Neural cell (in vitro differentiated cells): ENCODE measurements at regions not wholly inside any gene's neighbourhood (a gene's known extent, or its start where the extent isn't known, plus 50 kb on each side); places are given as distances from the start of the nearest gene placed in this dataset.

Experiments
- H2AFZ ChIP-seq: fragments of 200-600, 300-800 bp; sonication (generic), shearing (Covaris generic); 2 replicates; pipeline ENCODE4 v1.6.0; 2014; ENCODE audit warnings: low read depth, mild to moderate bottlenecking, antibody characterized with exemption, low read length, moderate library complexity
- H3F3A ChIP-seq: fragments of 200-600 bp; shearing (Covaris generic); 2 replicates; pipeline ENCODE4 v1.6.1; 2016; ENCODE audit warnings: mild to moderate bottlenecking, moderate library complexity, mixed read lengths, antibody characterized with exemption, low read length; ENCODE audit not compliant: insufficient read depth, poor library complexity, severe bottlenecking
- H3K27ac ChIP-seq: fragments of 200-600, 300-800 bp; sonication (generic), shearing (Covaris generic); 2 replicates; pipeline ENCODE4 v1.5.1; 2014; ENCODE audit warnings: mild to moderate bottlenecking, low read length, moderate library complexity
- H3K27me3 ChIP-seq: fragments of 300-800, 200-600 bp; sonication (generic), shearing (Covaris generic); 2 replicates; pipeline ENCODE4 v1.6.0; 2014; ENCODE audit warnings: mild to moderate bottlenecking, low read depth, low read length, moderate library complexity; ENCODE audit not compliant: insufficient read depth
- H3K36me3 ChIP-seq: fragments of 300-800, 200-600 bp; sonication (generic), shearing (Covaris generic); 2 replicates; pipeline ENCODE4 v1.5.1; 2014; ENCODE audit warnings: mild to moderate bottlenecking, antibody characterized with exemption, low read length, moderate library complexity; ENCODE audit not compliant: insufficient read depth
- H3K4me2 ChIP-seq: fragments of 300-800, 200-600 bp; sonication (generic), shearing (Covaris generic); 2 replicates; pipeline ENCODE4 v1.6.0; 2014; ENCODE audit warnings: mild to moderate bottlenecking, low read length
- H3K4me3 ChIP-seq: fragments of 300-800, 200-600 bp; sonication (generic), shearing (Covaris generic); 2 replicates; pipeline ENCODE4 v1.5.1; 2014; ENCODE audit warnings: mild to moderate bottlenecking, low read length, moderate library complexity
- H3K79me2 ChIP-seq: fragments of 200-600 bp; shearing (Covaris generic); replicated peaks from 2 replicates; pipeline ENCODE4 v1.6.0; 2014; ENCODE audit warnings: mild to moderate bottlenecking, low read length, moderate library complexity; ENCODE audit not compliant: insufficient read depth
- H3K9ac ChIP-seq: fragments of 300-800, 200-600 bp; sonication (generic), shearing (Covaris generic); 2 replicates; pipeline ENCODE4 v1.6.1; 2016; ENCODE audit warnings: mild to moderate bottlenecking, low read length, mixed read lengths
- H3K9me2 ChIP-seq: fragments of 200-600 bp; shearing (Covaris generic); 2 replicates; pipeline ENCODE4 v1.6.1; 2016; ENCODE audit warnings: mild to moderate bottlenecking, low read length, mixed read lengths; ENCODE audit not compliant: insufficient read depth
- H3K9me3 ChIP-seq: fragments of 200-600, 300-800 bp; sonication (generic), shearing (Covaris generic); 2 replicates; pipeline ENCODE4 v1.6.1; 2016; ENCODE audit warnings: mild to moderate bottlenecking, mixed run types, low read length, moderate library complexity, mixed read lengths
- H4K20me1 ChIP-seq: fragments of 200-600 bp; shearing (Covaris generic); 2 replicates; pipeline ENCODE4 v1.6.1; 2016; ENCODE audit warnings: mild to moderate bottlenecking, mixed run types; ENCODE audit not compliant: insufficient read depth
- EP300 ChIP-seq: fragments of 450-650 bp; conservative IDR thresholded peaks from 2 replicates; pipeline ENCODE4 v1.6.1; 2014; ENCODE audit warnings: antibody characterized with exemption, mild to moderate bottlenecking, moderate library complexity; ENCODE audit not compliant: poor library complexity, severe bottlenecking
- EZH2 ChIP-seq: fragments of 200-600, 300-800 bp; shearing (Covaris generic), sonication (generic); IDR thresholded peaks from 2 replicates; pipeline ENCODE4 v1.6.1; 2014; ENCODE audit warnings: antibody characterized with exemption, low read length, borderline replicate concordance, mild to moderate bottlenecking; ENCODE audit not compliant: insufficient read depth, poor library complexity, severe bottlenecking
- MXI1 ChIP-seq: fragments of 450-650 bp; conservative IDR thresholded peaks from 2 replicates; pipeline ENCODE4 v1.6.1; 2014; ENCODE audit warnings: antibody characterized with exemption, mild to moderate bottlenecking; ENCODE audit not compliant: poor library complexity, severe bottlenecking
- POLR2AphosphoS5 ChIP-seq: IDR thresholded peaks from 2 replicates; pipeline ENCODE4 v1.6.1; 2012
- RAD21 ChIP-seq: fragments of 450-650 bp; conservative IDR thresholded peaks from 2 replicates; pipeline ENCODE4 v1.6.1; 2014; ENCODE audit warnings: antibody characterized with exemption, mild to moderate bottlenecking, moderate library complexity
- SMC3 ChIP-seq: fragments of 450-650 bp; conservative IDR thresholded peaks from 2 replicates; pipeline ENCODE4 v1.6.1; 2014; ENCODE audit warnings: antibody characterized with exemption, mild to moderate bottlenecking, moderate library complexity; ENCODE audit not compliant: poor library complexity
- TAF1 ChIP-seq: IDR thresholded peaks from 2 replicates; pipeline ENCODE4 v1.6.1; 2012; ENCODE audit warnings: low read depth
- TF ChIP-seq, protein P1 (sequence below): IDR thresholded peaks from 2 replicates; pipeline ENCODE4 v1.6.1; 2012; ENCODE audit warnings: borderline replicate concordance
- TF ChIP-seq, protein P2 (sequence below): fragments of 450-650 bp; IDR thresholded peaks from 2 replicates; pipeline ENCODE4 v1.5.1; 2014; ENCODE audit warnings: antibody characterized with exemption, mild to moderate bottlenecking, moderate library complexity; ENCODE audit not compliant: poor library complexity, severe bottlenecking

DNA sequence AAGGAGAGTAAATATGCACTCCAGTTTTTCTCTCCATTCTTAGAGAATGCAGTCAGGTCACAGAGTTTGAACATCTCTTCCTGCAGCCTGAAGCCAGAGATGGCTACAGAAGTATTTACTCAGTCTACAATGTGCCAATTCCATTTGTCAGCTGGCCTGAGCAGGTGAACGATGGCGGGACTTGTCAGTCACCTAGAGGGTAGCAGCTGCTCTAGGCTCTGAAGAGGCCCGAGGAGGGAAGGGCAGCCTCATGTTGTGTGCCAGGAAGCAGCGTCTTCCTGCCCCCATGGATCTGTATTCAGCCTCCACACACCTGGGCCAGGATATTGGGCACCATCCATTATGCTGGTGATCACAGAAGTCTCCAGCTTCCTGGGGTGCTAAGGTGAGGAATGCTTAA lies 316.7 kb upstream of the CHAC2 start:
- Histone ChIP-seq H4K20me1 (no peaks in the 10 kb centered on the region), H3K4me3 (no peak overlapping the region), H3K9ac (no peak overlapping the region), H3F3A (no peaks in the 10 kb centered on the region), H2AFZ (no peak overlapping the region), H3K9me2 (no peaks in the 10 kb centered on the region), H3K79me2 (no peaks in the 10 kb centered on the region), H3K9me3 (no peaks in the 10 kb centered on the region), H3K27me3 (no peaks in the 10 kb centered on the region), H3K36me3 (no peaks in the 10 kb centered on the region), H3K4me2 (no peak overlapping the region), H3K27ac (no peak overlapping the region)
- TF ChIP-seq, protein P1, sequence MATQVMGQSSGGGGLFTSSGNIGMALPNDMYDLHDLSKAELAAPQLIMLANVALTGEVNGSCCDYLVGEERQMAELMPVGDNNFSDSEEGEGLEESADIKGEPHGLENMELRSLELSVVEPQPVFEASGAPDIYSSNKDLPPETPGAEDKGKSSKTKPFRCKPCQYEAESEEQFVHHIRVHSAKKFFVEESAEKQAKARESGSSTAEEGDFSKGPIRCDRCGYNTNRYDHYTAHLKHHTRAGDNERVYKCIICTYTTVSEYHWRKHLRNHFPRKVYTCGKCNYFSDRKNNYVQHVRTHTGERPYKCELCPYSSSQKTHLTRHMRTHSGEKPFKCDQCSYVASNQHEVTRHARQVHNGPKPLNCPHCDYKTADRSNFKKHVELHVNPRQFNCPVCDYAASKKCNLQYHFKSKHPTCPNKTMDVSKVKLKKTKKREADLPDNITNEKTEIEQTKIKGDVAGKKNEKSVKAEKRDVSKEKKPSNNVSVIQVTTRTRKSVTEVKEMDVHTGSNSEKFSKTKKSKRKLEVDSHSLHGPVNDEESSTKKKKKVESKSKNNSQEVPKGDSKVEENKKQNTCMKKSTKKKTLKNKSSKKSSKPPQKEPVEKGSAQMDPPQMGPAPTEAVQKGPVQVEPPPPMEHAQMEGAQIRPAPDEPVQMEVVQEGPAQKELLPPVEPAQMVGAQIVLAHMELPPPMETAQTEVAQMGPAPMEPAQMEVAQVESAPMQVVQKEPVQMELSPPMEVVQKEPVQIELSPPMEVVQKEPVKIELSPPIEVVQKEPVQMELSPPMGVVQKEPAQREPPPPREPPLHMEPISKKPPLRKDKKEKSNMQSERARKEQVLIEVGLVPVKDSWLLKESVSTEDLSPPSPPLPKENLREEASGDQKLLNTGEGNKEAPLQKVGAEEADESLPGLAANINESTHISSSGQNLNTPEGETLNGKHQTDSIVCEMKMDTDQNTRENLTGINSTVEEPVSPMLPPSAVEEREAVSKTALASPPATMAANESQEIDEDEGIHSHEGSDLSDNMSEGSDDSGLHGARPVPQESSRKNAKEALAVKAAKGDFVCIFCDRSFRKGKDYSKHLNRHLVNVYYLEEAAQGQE: no peak
- TF ChIP-seq EZH2 (no peak), MXI1 (no peak), EP300 (no peak), POLR2AphosphoS5 (no peak), TAF1 (no peak), SMC3 (no peak), RAD21 (no peak)
- TF ChIP-seq, protein P2, sequence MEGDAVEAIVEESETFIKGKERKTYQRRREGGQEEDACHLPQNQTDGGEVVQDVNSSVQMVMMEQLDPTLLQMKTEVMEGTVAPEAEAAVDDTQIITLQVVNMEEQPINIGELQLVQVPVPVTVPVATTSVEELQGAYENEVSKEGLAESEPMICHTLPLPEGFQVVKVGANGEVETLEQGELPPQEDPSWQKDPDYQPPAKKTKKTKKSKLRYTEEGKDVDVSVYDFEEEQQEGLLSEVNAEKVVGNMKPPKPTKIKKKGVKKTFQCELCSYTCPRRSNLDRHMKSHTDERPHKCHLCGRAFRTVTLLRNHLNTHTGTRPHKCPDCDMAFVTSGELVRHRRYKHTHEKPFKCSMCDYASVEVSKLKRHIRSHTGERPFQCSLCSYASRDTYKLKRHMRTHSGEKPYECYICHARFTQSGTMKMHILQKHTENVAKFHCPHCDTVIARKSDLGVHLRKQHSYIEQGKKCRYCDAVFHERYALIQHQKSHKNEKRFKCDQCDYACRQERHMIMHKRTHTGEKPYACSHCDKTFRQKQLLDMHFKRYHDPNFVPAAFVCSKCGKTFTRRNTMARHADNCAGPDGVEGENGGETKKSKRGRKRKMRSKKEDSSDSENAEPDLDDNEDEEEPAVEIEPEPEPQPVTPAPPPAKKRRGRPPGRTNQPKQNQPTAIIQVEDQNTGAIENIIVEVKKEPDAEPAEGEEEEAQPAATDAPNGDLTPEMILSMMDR: no peak

DNA sequence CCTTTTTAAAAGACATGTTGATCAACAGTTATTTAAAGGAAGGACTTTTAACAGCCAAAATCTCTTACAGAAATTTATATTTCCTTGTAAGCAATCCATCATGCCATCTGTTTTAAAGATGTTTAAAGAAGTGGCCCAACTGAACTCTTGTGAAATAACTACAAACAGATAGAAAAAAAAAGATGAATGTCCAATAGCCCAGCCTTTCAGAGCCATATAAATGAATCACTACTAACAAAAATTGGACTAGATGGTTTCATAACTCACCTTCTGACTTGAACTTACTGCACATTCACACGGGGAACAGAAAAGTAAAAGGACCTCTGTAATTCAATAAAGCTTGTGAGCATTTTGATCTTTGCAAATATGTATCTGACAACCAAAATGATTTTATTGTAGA lies 319.0 kb upstream of the CHAC2 start:
- H3K36me3 ChIP-seq: no peaks in the 10 kb centered on the region
- no peaks in the 10 kb centered on the region for H4K20me1 ChIP-seq
- no peak overlapping the region for H3K27ac ChIP-seq
- no peaks in the 10 kb centered on the region for H3K79me2 ChIP-seq
- no peaks in the 10 kb centered on the region for H3K27me3 ChIP-seq
- H3K9ac ChIP-seq: no peak overlapping the region
- no peak overlapping the region for H2AFZ ChIP-seq
- no peak overlapping the region for H3K4me3 ChIP-seq
- TF ChIP-seq EP300 (no peak), SMC3 (no peak)
- no peaks in the 10 kb centered on the region for H3K9me3 ChIP-seq
- no peaks in the 10 kb centered on the region for H3K9me2 ChIP-seq
- H3F3A ChIP-seq: no peaks in the 10 kb centered on the region
- no peak overlapping the region for H3K4me2 ChIP-seq

DNA sequence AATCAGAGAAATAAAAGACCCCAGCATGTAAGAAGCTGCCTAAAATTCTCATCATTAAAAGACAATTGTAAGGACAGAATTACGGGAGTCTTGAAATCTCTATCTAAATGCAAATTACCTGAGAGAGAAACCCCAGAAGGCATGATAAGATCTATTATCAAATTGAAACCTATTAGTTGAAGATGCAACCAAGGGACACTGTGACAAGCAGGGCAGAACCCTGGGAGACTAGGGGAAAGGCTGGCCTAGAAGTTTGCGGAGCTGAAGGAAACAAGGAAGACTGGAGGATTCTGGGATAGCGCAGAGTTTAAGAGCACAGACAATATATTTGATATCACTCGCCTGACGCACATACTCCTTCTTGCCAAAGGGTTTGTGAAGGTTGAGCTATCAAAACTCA lies 319.5 kb upstream of the CHAC2 start:
- no peaks in the 10 kb centered on the region for H3K79me2 ChIP-seq
- H2AFZ ChIP-seq: no peak overlapping the region
- no peak overlapping the region for H3K4me3 ChIP-seq
- no peaks in the 10 kb centered on the region for H3K27me3 ChIP-seq
- no peaks in the 10 kb centered on the region for H4K20me1 ChIP-seq
- no peak overlapping the region for H3K4me2 ChIP-seq
- no peak overlapping the region for H3K9ac ChIP-seq
- H3K27ac ChIP-seq: no peak overlapping the region
- H3K36me3 ChIP-seq: no peaks in the 10 kb centered on the region
- no peak for TF ChIP-seq EZH2
- no peaks in the 10 kb centered on the region for H3K9me3 ChIP-seq
- H3K9me2 ChIP-seq: no peaks in the 10 kb centered on the region
- no peaks in the 10 kb centered on the region for H3F3A ChIP-seq
